Common myeloid progenitor, CD34-positive (primary cell): ENCODE measurements at regions not wholly inside any gene's neighbourhood (a gene's known extent, or its start where the extent isn't known, plus 50 kb on each side); places are given as distances from the start of the nearest gene placed in this dataset.
"Not testable (repeated sequence)": the region's sequence is repeated elsewhere in the genome, so short reads cannot be mapped to it uniquely, and the experiment has no call there.

Source experiments
- CTCF ChIA-PET: fragments of 350-600 bp; sonication (Branson Sonifier 250); formaldehyde crosslinking; loops from one replicate; lab custom pipeline; 2021; ENCODE audit warnings: antibody characterized with exemption; lab: Charles Lee
- POLR2A ChIA-PET: fragments of 350-600 bp; sonication (Branson Sonifier 250); formaldehyde crosslinking; loops from one replicate; lab custom pipeline; 2021; ENCODE audit warnings: antibody characterized with exemption; lab: Charles Lee
- DNase-seq, 3 donors: peaks; one replicate each; pipeline versions ENCODE4 v3.0.0 to v3.0.0-alpha.2; 2013
- H3K27ac ChIP-seq, 2 experiments: 1 replicate in 1 of 2; 2 replicates in 1 of 2; pipeline ENCODE4 v1.7.0; 2013; ENCODE audit warnings: inconsistent platforms in 2 of 2, low read length in 2 of 2, mild to moderate bottlenecking in 2 of 2, low read depth in 1 of 2, moderate library complexity in 1 of 2; ENCODE audit not compliant: severe bottlenecking in 2 of 2, insufficient read depth in 1 of 2, poor library complexity in 1 of 2
- H3K27me3 ChIP-seq, 5 experiments: replicated peaks in 2 of 5; 1 replicate in 3 of 5; 2 replicates in 2 of 5; pipeline versions ENCODE4 v1.6.1 to v1.7.0; 2013; ENCODE audit warnings: low read length in 4 of 5, mild to moderate bottlenecking in 2 of 5, moderate library complexity in 2 of 5, inconsistent platforms in 1 of 5; ENCODE audit not compliant: insufficient read depth in 5 of 5, control insufficient read depth in 4 of 5
- H3K36me3 ChIP-seq, 4 experiments: 1 replicate in 2 of 4; 2 replicates in 2 of 4; pipeline versions ENCODE4 v1.6.1 to v1.7.0; 2013; ENCODE audit warnings: low read length in 3 of 4, control low read depth in 1 of 4, mild to moderate bottlenecking in 1 of 4; ENCODE audit not compliant: control insufficient read depth in 4 of 4, insufficient read depth in 4 of 4
- H3K4me1 ChIP-seq, 4 experiments: 1 replicate in 3 of 4; 2 replicates in 1 of 4; pipeline versions ENCODE4 v1.6.1 to v1.7.1; 2013; ENCODE audit warnings: low read length in 3 of 4, mild to moderate bottlenecking in 3 of 4, control low read depth in 1 of 4, inconsistent platforms in 1 of 4, moderate library complexity in 1 of 4; ENCODE audit not compliant: control insufficient read depth in 4 of 4, insufficient read depth in 4 of 4; ENCODE audit errors: control extremely low read depth in 1 of 4
- H3K4me3 ChIP-seq, 7 experiments: 1 replicate in 4 of 7; 2 replicates in 3 of 7; pipeline versions ENCODE4 v1.5.1 to v1.7.0; 2013; ENCODE audit warnings: mild to moderate bottlenecking in 7 of 7, low read length in 6 of 7, moderate library complexity in 6 of 7, inconsistent platforms in 2 of 7, low read depth in 2 of 7, control low read depth in 1 of 7; ENCODE audit not compliant: insufficient read depth in 4 of 7, control insufficient read depth in 1 of 7; ENCODE audit errors: extremely low read depth in 1 of 7
- H3K9me3 ChIP-seq, 5 experiments: 1 replicate in 4 of 5; 2 replicates in 1 of 5; pipeline versions ENCODE4 v1.6.1 to v1.7.1; 2013; ENCODE audit warnings: low read length in 4 of 5, mild to moderate bottlenecking in 2 of 5, inconsistent platforms in 1 of 5, low read depth in 1 of 5, moderate library complexity in 1 of 5; ENCODE audit not compliant: control insufficient read depth in 4 of 5, insufficient read depth in 2 of 5; ENCODE audit errors: control extremely low read depth in 1 of 5
- WGBS: methylation state at CpG from one replicate; pipeline ENCODE4 v1.1.5; 2013; ENCODE audit not compliant: insufficient coverage; 5-methylcytosine and 5-hydroxymethylcytosine counted together

- DNase-seq, result no peak
- peaks cover 0 to 24% (median 7%) of the 10 kb centered on the region in 5 experiments for H3K27me3 ChIP-seq
- no peaks in the 10 kb centered on the region for H3K36me3 ChIP-seq
- POLR2A ChIA-PET, result no interaction called here
- no CpG with 5 or more reads among the region's 2 CpGs for whole genome bisulfite sequencing
- CTCF ChIA-PET, result no interaction called here
- H3K9me3 ChIP-seq, result no peaks in the 10 kb centered on the region
- no peak overlapping the region for H3K4me3 ChIP-seq
- H3K4me1 ChIP-seq, result no peaks in the 10 kb centered on the region
- H3K27ac ChIP-seq, result no peak overlapping the region
Measured at GRCh38 chr3:70486414-70487017, 174.1 kb upstream of the MDFIC2 start.

GRCh38 chr3:70476174-70476573 lies 163.7 kb upstream of the MDFIC2 start:
- WGBS, result 90% methylated on average over 2 of the region's 2 CpGs
- Histone ChIP-seq H3K36me3 (no peaks in the 10 kb centered on the region), H3K4me1 (no peaks in the 10 kb centered on the region), H3K9me3 (peaks cover 0 to 1% (median 0%) of the 10 kb centered on the region in 5 experiments), H3K4me3 (no peak overlapping the region), H3K27me3 (peaks cover 0 to under 1% (median 0%) of the 10 kb centered on the region in 5 experiments), H3K27ac (no peak overlapping the region)
- DNase-seq, result no peak
- POLR2A ChIA-PET, result no interaction called here
- CTCF ChIA-PET, result no interaction called here

GRCh38 chr3:70471464-70472342 lies 159.3 kb upstream of the MDFIC2 start:
- no peak overlapping the region for H3K27ac ChIP-seq
- WGBS, result 100% methylated on average over 1 of the region's 4 CpGs
- CTCF ChIA-PET, result no interaction called here
- H3K36me3 ChIP-seq, result no peaks in the 10 kb centered on the region
- no peaks in the 10 kb centered on the region for H3K9me3 ChIP-seq
- POLR2A ChIA-PET, result no interaction called here
- peaks cover 0 to 5% (median 0%) of the 10 kb centered on the region in 5 experiments for H3K27me3 ChIP-seq
- DNase-seq, result no peak
- no peaks in the 10 kb centered on the region for H3K4me1 ChIP-seq
- H3K4me3 ChIP-seq, result no peak overlapping the region

GRCh38 chr3:70466096-70466495 lies 153.7 kb upstream of the MDFIC2 start:
- peaks cover 0 to 12% (median 0%) of the 10 kb centered on the region in 5 experiments for H3K27me3 ChIP-seq
- no peaks in the 10 kb centered on the region for H3K4me1 ChIP-seq
- H3K27ac ChIP-seq, result no peak overlapping the region
- POLR2A ChIA-PET, result no interaction called here
- CTCF ChIA-PET, result no interaction called here
- H3K9me3 ChIP-seq, result no peaks in the 10 kb centered on the region
- H3K36me3 ChIP-seq, result no peaks in the 10 kb centered on the region
- H3K4me3 ChIP-seq, result no peak overlapping the region
- 94% methylated on average over 4 of the region's 7 CpGs for WGBS
- no peak for DNase-seq

- ChIA-PET POLR2A (no interaction called here), CTCF (no interaction called here)
- H3K27me3 ChIP-seq, result peaks cover 0 to 12% (median 0%) of the 10 kb centered on the region in 5 experiments
- no peaks in the 10 kb centered on the region for H3K9me3 ChIP-seq
- no peak overlapping the region for H3K4me3 ChIP-seq
- DNase-seq, result no peak
- H3K4me1 ChIP-seq, result no peaks in the 10 kb centered on the region
- H3K36me3 ChIP-seq, result no peaks in the 10 kb centered on the region
- WGBS, result no CpG with 5 or more reads among the region's 5 CpGs
- no peak overlapping the region for H3K27ac ChIP-seq
Measured at GRCh38 chr3:70464876-70465275, 152.4 kb upstream of the MDFIC2 start.

GRCh38 chr3:70464465-70464864 lies 152.0 kb upstream of the MDFIC2 start:
- Histone ChIP-seq H3K27me3 (peaks cover 0 to 12% (median 0%) of the 10 kb centered on the region in 5 experiments), H3K4me1 (no peaks in the 10 kb centered on the region), H3K27ac (no peak overlapping the region), H3K4me3 (no peak overlapping the region), H3K36me3 (no peaks in the 10 kb centered on the region), H3K9me3 (no peaks in the 10 kb centered on the region)
- ChIA-PET CTCF (no interaction called here), POLR2A (no interaction called here)
- DNase-seq, result no peak
- WGBS, result 100% methylated on average over 1 of the region's 5 CpGs

- H3K27ac ChIP-seq, H3K9me3 ChIP-seq, H3K27me3 ChIP-seq, CTCF ChIA-PET, POLR2A ChIA-PET, H3K4me1 ChIP-seq, H3K36me3 ChIP-seq, DNase-seq, H3K4me3 ChIP-seq: not testable (repeated sequence)
- 93% methylated on average over 2 of the region's 2 CpGs for WGBS
Measured at GRCh38 chr3:70450220-70450619, 137.8 kb upstream of the MDFIC2 start.
